ENCODE measurements at regions not wholly inside any gene's neighbourhood (a gene's known extent, or its start where the extent isn't known, plus 50 kb on each side); places are given as distances from the start of the nearest gene placed in this dataset.
A peak's percentile ranks its signal among the peaks of the same experiment; 100 is the strongest.
"Not testable (repeated sequence)": the region's sequence is repeated elsewhere in the genome, so short reads cannot be mapped to it uniquely, and the experiment has no call there.

DNA sequence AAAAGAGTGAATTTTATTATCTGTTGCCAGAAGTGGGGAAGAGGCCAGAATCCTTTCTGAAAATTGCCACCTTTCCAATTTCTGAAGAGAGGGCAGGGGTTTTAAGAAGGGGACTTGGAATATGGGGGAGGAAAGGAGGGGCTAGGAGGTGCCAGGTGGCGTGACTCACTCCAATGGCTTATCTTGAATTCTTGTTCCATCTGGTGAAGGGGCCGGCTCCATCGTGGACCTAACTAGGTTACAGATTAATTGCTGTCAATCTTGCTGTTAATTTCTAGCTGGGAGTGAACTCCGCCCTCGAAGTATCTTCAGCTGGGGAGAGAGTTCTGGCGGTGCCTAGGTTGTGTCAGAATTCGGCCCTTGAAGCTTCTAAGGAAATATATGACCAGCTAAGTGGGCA lies 138.7 kb downstream of the YTHDC2 start:
- no peak for DNase-seq

DNA sequence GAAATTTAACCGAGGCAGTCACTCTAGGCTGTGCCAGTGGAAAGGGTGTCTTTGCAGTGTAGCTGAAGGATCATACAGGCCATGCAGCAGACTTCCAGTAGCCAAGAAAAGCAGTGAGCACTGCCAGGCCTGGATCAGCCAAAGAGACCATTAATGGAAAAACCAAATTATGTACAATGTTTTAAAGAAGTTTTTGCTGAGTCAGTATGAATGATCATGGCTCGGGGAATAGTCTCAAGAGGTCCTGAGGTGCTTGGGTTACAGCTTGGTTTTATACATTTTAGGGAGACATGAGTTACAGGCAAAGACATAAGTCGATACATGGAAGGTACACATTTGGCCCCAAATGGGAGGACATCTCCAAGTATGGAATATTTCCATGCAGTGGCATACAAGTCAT lies 141.3 kb downstream of the YTHDC2 start:
- no peak for DNase-seq

DNA sequence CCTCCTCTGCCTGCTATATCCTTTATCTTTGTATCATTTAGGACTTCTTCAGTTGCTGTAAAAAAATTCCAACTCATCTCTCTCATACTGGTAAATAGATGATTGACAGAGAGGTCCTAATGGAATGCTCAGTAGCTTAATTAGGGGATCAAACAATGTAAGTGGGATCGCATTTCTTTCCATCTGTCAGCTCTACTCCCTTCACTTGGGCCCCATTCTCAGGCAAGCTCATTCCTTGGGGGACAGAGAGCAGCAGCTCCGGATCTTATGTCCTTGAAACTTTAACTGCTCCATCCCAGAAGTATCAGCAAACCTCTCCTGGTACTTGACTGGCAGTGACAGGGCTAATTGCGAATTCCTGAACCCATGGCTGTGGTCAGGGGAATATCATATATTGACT lies 146.7 kb downstream of the YTHDC2 start:
- DNase-seq = no peak

DNA sequence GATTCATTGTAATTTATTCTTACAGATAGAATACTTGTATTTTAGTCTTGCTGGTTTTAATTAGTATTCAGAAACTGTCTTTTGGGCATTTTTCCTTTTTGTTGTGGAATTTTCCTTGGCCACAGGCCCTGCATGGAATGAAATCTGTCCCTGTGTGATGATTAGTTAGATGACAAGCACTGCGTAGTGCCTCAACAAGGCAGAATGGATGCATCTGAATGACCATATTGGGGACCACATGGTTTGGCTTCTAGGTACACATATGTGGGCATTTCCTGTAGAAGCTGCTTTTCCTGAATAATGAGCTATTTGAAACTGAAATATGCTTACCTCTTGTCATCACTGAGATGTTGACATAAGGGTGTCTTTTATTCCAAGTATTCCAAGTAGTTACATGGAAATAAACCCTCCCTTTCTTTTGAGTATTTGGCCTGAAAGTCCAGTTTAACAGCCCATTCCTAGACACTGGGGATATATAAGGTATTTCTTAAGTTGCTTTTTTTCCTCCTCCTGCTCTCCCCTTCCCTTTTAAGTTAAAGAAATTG lies 147.3 kb downstream of the YTHDC2 start:
- DNase-seq = no peak

DNA sequence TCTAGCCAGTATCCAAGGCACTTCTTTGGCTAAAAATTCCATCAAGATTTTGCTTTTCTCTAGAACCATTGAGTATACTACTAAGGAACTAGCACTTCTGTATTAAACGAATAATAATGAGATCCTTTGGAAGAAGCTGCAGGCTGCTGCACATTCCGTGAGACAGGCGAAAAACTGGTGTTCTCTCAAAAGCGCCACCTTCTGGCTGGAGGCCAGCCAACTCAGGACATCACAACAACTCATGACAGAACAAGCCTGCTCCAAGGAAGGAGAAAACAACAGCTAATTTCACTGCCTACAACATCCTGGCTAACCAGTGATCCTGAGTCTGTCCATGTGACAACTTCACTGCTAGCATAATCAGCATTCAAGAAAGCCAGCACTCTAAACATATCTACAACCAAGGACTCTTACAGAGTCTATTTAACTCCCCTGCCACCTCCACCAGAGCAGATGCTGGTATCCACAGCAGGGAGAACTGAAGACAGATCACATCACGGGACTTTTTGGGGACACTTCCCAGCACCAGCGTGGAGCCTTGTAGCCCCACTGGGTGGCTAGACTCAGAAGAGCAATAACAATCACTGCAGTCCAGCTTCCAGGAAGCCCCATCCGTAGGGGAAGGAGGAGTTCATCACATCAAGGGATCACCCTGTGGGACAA lies 150.5 kb downstream of the YTHDC2 start:
- DNase-seq = peak; percentile 48

DNA sequence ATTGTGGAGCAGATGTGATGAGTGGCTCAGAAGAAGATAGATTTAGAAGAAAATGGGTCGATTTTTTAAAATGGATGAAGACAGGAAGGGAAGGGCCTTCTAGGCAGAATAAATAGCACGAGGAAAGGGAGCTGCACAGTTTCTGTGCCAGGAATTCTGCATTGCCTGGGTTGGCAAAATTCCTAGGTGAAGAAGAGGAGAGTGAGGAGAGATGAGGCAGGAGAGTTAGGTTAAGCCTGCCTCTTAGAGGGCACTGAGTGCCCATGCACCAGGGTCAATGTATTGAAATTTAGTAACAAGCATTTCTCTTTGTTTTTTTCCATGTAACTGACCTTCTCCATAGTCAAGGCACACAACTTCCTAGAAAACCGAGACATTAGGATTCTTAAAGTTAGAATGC lies 159.5 kb downstream of the YTHDC2 start:
- no peak for DNase-seq

DNA sequence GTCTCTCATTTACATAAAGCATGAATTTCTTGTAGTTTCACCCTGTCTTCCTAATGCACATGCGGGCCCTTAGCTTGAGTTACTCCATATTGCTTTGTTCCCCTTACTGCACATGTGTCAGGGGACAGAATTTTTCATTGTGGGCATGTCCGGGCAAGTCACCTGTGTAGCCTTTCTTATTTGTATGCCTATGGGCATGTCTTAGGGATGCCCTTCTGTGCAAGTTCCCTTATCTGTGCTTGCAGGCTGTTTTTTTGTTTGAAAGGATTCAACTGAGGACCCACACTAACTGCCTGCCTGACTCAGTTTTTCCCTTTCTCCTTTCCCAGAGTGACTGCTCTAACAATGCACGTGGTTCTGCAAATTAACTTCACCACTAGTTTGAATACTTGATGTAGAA lies 161.7 kb downstream of the YTHDC2 start:
- DNase-seq = no peak

DNA sequence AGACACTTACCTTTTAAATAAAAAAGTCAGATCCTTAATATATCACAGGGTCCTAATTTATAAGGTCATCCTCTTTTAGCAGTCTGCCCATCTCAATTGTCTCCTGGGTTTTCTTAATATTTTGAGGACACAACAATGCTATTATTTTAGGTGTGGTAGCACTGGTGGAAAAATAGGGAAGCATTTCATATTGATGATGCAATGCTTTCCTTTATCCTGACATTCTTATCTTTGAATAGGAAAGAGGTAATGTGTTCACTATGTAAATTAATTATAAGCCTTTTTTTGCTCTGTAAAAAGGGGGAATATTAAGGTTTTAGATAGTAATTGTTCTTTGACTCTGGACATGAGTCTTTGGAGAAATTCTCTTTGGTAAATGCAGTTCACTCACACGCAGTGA lies 164.7 kb downstream of the YTHDC2 start:
- no peak for DNase-seq

DNA sequence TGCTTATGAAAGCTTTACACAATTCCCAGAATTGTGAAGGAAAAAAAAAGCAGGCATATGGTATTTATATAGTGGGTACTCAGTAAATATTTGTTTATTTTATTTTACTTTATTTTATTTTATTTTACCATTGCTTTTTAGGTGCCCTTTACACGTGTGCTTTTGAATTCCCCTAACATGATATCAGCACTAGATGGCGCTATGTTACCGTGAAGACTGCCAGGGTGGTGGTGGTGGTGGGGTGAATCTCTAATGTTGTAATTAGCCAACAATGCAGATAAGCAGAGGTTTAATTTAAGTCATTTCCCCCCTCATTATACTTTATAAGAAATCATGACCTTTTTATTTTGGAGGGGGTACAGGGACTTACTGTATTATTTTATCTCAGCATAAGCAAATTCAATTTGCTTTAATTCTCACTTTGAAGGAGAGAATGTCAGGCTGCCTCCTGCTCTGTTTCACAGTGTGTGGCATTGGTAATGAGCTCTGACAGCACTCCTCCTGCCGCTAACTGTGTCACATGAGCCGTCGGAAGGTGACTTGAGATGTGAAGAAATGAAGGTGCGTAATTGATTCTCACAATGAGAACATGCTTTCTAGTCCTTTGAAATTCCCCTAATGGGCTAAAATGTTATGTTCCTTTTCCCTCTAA lies 165.6 kb downstream of the YTHDC2 start:
- peak; percentile 11 for DNase-seq

DNA sequence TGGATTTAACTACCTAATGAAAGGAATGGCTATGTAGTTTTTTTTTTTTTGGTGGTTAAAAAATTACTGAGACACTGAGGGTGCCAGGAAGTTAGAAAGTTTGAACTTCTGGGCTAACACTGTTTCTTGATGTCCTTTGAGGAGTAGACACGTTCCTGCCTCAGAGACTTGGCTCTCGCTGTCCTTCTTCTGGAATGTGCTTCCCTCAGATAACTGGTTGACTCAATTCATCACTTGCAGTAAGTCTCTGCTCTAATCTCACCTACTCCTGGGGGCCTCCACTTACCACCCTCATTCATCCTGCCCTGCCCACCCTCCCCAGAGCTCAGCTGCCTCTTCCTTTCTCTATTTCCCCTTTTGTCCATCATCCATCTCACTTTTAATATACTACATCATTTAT lies 167.0 kb downstream of the YTHDC2 start:
- DNase-seq = no peak

DNA sequence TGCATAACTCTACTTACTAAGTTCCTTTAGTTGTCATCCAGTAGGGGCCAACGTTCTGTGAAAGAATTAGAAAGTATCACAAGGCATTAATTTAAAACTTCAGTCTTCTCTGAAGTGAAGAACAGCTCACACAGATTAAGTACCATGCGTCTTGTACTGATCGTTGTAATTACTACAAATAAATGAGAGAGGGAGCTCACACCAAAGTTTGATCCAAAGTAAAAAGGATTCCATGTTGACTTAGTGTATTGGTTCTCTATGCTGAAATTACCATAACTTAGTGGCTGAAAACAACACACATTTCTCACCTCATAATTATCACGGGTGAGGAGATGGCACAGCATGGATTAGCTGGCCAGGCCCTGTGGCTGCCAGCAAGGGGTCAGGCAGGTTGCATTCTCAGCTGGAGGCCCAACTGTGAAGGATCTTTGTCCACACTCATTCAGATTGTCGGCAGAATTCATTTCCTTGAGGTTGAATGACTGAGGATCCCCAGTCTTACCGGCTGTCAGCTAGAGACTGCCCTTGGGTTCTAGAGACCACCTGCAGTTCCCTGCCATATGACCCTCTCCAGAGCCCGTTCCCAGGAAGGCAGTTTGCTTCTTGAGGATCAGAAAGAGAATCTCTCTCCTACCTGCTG lies 169.1 kb downstream of the YTHDC2 start:
- DNase-seq = peak; percentile 2

DNA sequence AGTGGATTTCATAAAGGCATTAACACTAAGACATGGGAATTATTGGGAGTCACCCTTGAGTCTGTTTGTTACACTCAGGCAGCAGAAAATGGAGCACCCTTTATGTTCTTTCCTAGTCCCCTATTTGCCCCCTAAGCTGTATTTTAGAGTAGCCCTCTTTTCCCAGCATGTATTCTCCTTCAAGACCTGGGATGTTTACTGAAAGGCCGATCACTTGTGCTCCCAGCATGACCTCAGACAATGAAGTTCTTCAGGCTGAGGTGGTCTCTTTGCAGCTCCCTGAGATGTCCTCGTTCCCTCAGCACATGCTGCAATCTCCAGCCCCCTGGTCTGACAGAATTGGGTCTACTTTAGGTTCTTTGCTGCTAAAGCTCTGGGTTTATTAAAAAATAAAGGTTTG lies 169.7 kb downstream of the YTHDC2 start:
- DNase-seq = no peak

DNA sequence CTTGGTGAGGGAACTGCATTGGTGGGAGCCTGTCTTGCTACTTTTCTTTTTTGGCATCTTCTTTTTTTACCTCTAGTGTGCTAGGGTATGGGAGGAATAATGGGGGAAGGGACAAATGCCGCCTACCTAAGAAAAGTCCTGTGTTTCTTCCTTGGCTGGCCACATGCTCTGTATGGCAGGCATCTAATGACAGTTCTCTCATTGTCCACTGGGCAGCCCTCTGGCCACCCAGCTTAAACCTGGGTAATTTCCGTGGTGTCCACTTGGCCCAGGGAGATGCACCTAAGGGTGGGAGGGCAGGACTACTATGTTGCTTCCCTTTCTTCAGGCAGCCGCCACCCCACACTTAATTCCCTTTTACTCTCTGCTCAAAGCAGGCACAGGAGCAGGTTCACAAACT lies 173.1 kb downstream of the YTHDC2 start:
- no peak for DNase-seq

DNA sequence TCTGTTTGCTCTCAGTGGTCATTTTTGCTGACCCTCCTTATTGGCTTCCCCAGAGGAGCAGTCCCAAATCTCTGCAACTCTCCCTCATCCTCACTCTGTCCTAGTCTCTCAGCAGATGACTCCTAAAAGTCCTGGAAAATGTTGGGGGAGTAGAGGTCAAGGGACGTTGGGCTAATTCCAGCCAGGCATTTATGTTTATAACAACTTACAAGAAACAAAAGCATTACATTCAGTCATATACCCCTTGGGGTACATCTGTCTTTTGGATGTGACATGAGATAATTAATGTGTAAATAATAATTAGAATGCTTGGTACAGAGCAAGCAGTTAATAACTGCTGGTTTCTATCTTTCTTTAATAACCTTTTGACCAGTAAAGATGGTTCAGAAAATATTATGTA lies 176.2 kb downstream of the YTHDC2 start:
- DNase-seq = no peak

DNA sequence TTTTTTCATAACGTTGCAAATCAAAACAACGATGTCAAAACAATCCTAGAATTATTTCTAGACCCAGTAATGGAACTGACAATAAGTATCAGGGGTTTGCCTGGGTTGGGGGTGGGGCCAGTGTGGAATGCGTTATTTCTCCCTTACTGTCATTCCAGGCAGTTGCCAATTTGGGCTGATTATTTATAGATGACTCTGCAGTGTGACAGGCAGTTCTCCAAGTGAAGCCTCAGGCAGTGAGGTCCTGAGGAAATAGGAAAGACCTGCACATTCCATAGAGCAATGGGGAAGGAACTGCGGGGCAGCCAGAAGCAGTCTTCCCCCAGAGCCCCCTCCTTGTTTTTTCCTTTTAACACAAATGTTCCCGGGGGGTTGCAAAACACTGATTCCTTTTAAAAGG lies 179.0 kb downstream of the YTHDC2 start:
- no peak for DNase-seq

DNA sequence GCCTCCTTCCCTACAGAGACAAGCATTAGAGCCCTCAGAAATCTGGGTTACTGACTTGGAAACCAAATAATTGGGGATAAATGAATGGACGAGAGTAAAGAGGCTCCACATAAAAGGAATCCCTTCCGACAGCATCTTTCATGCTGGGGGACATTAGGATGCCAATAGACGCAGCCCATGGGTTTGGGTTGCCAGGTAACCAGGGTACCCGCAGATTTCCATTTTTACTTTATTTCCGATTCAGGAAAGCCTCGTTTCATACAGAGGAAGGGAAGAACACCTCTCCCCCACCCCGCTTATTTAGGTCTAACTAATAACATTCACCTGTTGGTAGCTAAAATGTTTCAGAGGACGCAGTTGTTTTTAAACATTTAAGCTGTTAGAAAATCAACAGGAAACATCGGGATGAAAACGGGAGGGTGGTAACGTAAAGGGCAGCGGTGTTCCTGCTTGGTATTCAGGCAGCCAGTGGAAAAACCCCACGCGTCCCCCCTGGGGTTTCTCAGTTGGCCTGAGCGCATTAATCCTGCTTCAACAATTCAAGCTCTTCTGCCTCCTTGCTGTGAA lies 179.5 kb downstream of the YTHDC2 start:
- no peak for DNase-seq

DNA sequence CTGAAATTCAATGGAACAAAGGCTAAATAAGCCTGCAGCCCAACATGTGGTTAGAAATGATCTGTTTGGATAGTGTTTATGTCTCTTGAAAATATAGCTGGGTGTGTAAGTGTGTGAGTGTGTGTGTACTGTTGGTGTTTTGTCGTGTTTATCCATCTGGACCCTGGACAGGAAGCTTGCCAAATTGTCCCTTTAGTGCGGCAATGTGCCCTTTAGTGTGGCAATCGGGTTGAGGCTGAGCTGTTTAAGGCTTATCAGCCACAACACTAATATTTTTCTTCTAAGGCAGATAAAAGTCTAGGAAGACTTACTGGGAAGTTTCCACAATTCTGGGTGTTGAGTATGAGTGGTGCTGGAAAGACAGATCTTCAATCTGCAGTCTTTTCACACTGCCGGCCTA lies 180.2 kb downstream of the YTHDC2 start:
- DNase-seq = no peak

DNA sequence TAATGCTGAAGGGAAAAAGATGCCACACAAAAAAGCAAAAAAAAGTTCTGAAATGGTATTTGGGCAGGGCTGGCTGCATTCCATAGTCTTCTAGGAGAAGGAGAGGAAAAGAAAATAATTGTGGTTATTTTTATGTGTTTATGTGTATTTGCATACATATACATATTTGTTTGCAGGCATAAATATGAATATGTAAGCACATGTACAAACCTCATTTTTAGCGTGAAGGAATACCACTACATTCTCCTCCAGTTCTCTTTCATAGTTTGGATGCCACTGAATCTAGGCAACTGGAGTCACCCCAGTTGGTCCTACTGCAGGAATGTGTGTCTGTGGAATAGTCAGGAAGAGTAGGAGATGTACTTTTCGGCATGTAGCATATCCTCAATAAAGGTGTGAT lies 181.1 kb downstream of the YTHDC2 start:
- DNase-seq = no peak

DNA sequence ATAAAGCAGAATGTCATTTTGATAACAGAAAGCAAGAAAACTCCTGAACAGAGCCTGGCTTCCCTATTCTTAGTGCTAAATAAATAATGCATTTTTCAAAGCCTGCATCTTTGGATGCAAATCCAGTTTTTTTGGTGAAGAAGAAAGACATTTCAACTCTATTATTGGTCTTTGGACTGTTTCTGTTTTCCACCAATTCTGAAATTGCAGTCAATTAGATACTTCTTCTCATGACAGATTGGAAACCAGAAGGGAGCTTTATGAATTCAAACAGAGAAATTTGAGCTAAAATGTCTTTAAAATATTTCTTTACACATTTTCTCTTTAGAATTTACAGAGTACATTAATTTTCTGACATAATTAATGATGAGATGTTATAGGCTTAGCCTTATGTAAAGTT lies 189.8 kb downstream of the YTHDC2 start:
- DNase-seq = no peak

DNA sequence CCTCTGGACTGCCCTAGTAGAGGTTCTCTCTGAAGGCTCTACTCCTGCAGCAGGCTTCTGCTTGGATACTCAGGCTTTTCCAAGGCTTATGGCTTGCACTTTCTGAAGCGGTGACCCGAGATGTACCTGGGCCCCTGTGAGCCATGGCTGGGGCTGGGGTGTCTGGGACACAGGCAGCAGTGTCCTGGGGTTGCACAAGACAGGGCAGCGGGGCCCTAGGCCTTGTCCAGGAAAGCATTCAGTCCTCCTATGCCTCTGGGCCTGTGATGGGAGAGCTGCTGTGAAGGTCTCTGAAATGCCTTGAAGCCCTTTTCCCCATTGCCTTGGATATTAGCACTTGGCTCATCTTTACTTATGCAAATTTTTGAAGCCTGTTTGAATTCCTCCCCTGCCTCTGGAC lies 192.2 kb downstream of the YTHDC2 start:
- no peak for DNase-seq

DNA sequence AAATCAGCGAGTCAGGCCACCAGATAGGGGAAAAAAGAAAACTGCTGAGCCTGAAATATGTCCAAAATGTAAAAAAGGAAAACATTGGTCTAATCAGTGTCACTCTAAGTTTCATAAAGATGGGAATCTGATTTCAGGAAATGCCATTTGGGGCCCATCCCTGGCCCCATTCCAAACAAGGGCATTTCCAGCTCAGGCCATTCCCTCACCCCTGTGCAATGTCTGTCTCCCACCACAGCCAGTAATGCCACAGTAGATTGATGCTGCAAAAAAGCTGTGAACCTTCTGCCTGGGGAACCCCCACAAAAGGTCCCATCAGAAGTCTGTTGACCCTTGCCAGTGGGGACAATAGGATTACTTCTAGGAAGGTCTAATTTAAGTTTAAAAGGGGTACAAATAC lies 199.6 kb downstream of the YTHDC2 start:
- DNase-seq = no peak

DNA sequence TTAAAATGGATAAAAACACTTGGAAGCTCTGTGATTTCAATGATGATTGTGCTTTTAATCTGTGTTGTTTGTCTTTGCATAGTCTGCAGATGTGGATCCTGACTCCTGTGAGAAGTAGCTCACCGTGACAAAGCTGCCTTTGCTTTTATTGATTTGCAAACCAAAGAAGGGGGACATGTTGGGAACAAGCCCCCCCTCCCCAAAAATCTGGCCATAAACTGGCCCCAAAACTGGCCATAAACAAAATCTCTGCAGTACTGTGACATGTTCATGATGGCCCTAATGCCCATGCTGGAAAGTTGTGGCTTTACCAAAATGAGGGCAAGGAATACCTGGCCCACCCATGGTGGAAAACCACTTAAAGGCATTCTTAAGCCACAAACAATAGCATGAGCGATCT lies 202.4 kb downstream of the YTHDC2 start:
- DNase-seq = not testable (repeated sequence)

DNA sequence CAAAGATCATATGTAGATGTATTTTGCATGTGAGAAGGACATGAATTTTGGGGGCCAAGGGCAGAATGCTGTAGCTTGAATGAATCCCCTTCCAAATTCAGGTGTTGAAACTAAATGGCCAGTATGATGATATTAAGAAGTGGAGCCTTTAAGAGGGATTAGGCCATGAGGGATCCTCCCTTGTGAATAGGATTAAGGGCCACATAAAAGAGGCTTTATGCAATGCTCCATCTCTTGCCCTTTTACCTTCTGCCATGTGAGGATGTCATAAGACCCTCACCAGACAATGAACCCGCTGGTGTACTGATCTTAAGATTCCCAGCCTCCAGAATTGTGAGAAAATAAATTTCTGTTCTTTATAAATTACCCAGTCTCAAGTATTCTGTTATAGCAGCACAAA lies 206.1 kb downstream of the YTHDC2 start:
- DNase-seq = no peak

DNA sequence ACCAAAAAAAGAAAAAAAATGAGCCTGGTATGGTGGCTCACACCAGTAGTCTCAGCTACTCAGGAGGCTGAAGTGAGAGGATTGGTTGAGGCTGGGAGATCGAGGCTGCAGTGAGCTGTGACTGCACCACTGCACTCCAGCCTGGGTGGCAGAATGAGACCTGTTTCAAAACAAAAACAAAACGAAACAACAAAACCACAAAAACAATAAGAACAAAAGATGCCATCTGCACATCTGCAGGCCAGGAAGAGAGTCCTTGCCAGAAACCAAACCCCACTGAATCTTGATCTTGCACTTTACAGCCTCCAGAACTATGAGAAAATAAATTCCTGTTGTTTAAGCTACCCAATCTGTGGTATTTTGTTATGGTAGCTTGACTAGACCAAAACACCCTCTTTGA lies 207.7 kb downstream of the YTHDC2 start:
- no peak for DNase-seq

Data from HCEC 1CT (cell line).